Testis (tissue), 2 donors: ENCODE measurements at regions not wholly inside any gene's neighbourhood (a gene's known extent, or its start where the extent isn't known, plus 50 kb on each side); places are given as distances from the start of the nearest gene placed in this dataset.

Experiments used
- CTCF ChIP-seq, 3 experiments: fragments of 450-650 bp in 2 of 3; fragments of 200-600 bp in 1 of 3; sonication (generic) in 1 of 3; IDR thresholded peaks; one replicate each; pipeline ENCODE4 v1.5.1; 2016 to 2019; ENCODE audit warnings: antibody characterized with exemption in 3 of 3, mild to moderate bottlenecking in 2 of 3, moderate library complexity in 1 of 3
- POLR2A ChIP-seq: fragments of 450-650 bp; IDR thresholded peaks from one replicate; pipeline ENCODE4 v1.6.1; 2017; ENCODE audit warnings: antibody characterized with exemption, mild to moderate bottlenecking, moderate library complexity

- TF ChIP-seq CTCF (IDR thresholded peaks at IDR 0.05) (no peak), POLR2A (no peak)
These were observed 435.4 kb downstream of the SETD4 start for GRCh38 chr21:35624901-35625300.
